GM18951 (cell line): ENCODE measurements at regions not wholly inside any gene's neighbourhood (a gene's known extent, or its start where the extent isn't known, plus 50 kb on each side); places are given as distances from the start of the nearest gene placed in this dataset.

Source experiments
- POLR2A ChIP-seq: IDR thresholded peaks from 4 replicates; pipeline ENCODE4 v1.6.1; 2011; ENCODE audit warnings: mild to moderate bottlenecking; ENCODE audit not compliant: insufficient read length, insufficient read depth; ENCODE audit errors: extremely low read depth
- in situ Hi-C: fragments of 300-500 bp; cut with MboI; formaldehyde crosslinking; loops from one replicate; pipeline ENCODE4 v1.12.0; 2022; ENCODE audit warnings: low sequenced_read_pairs, mixed read lengths, inconsistent platforms; ENCODE audit not compliant: unreplicated experiment

DNA sequence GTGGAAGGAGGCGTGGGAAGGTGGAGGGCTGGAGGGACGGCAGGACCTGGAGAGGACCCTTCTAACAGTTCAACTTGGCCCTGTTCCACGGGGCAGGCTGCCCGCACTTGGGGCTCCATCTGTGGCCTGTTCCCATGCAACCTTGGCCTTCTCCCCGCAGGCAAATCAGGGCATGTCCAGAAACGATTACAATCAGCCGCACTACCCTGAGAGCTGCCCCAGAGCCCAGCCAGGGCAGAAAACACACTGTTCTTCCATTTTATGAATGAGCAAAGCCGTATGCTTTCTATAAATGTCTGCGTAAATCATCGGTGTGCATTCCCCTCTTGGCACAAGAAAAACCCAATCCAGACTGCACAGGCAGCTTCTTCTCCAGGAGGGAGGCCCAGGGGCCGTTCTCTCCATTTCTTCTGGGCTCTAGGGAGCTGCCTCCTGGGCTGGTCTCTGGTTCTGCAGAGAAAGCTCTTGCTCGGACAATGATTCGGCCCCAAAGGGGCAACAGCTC, 228.7 kb downstream of the SOX9 start:
- in situ Hi-C loops = no loop called here
- TF ChIP-seq POLR2A = no peak

- in situ Hi-C loops = no loop called here
These were observed 229.3 kb downstream of the SOX9 start for GRCh38 chr17:72350073-72350472.

DNA sequence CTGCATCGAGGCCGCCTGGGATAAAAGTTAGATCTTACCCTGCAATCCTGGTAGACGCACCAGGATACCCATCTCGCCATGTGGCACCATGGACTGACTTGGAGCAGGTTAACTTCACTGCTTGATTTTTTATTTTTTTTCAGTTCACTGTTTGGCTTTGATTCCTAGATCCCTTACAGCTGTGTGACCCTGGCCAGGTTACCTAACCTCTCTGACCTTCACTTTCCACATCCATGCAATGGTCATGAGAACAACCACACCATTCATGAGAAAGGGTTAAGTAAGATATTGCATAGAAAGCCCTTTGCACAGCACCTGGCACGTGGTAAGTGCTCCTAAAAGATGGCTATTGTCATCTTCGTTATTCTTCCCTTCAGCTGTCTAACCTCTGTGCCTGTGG, 230.5 kb downstream of the SOX9 start:
- no peak for TF ChIP-seq POLR2A
- in situ Hi-C loops = no loop called here

More at GRCh38 chr17:72350073-72350472, 229.3 kb downstream of the SOX9 start:
- no peak for TF ChIP-seq POLR2A

GRCh38 chr17:72351884-72352346, 231.1 kb downstream of the SOX9 start:
- in situ Hi-C loops = no loop called here

DNA sequence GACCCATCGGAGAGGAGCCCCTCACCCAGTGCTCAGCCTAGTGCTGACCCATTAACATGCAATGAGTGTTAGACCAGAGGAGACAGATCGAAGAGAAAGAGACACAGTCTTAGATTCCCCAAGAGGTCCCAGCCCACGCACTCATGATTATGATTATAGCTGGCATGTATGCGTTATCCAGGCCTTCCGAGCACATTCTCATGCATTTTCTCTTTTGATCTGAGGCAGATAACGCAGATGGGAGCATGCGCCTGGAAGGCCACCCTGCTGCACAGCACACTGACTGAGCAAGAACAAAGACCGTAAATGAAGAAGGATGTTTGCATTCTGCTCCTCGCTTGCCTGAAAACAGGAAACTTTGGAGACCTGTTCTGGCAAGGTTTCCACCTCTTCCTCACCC, 232.7 kb downstream of the SOX9 start:
- no peak for TF ChIP-seq POLR2A
- in situ Hi-C loops = no loop called here

More at GRCh38 chr17:72351884-72352346, 231.1 kb downstream of the SOX9 start:
- no peak for TF ChIP-seq POLR2A

- no peak for TF ChIP-seq POLR2A
- in situ Hi-C loops = no loop called here
These were observed 233.3 kb downstream of the SOX9 start for GRCh38 chr17:72354071-72354470.

- in situ Hi-C loops = no loop called here
- no peak for TF ChIP-seq POLR2A
These were observed 237.0 kb downstream of the SOX9 start for GRCh38 chr17:72357764-72358365.

GRCh38 chr17:72358465-72358864, 237.6 kb downstream of the SOX9 start:
- no peak for TF ChIP-seq POLR2A
- in situ Hi-C loops = no loop called here

DNA sequence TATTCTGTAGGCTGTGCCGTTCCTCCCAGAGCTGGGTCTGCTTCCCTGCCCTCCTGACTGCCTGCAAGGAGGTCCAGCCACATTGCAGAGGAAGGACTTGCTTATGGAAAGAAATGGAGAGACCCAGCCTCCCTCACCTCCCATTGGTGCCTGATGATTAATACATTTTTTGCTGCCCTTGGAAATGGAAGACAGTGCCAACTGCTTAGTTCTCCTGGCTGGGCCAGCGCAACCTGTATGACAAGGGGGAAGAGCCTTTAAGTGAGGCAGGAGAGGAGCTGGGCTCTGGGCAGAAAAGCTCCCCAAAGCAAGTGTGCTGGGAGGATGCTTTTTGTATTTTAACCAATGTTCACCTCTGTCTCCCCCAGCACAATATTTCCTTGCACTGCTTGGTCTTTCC, 238.5 kb downstream of the SOX9 start:
- TF ChIP-seq POLR2A = no peak
- in situ Hi-C loops = no loop called here

DNA sequence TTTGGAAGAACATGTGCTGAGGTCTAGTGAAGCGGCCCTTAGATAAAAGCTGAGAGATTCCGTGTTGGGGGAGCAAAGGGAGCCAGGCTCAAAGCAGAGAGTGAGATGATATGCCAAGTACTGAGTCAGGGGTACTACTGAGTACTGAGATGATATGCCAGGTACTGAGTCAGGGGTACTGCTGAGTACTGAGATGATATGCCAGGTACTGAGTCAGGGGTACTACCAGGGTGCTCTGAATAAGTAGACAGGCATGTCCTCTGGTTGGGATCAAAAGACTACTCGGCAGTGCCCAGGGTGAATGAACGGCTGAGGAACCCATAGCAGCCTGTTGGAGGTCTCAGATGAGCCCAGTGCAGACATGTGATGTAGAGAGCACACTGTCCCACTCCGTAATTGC, 239.0 kb downstream of the SOX9 start:
- TF ChIP-seq POLR2A = no peak
- in situ Hi-C loops = no loop called here

GRCh38 chr17:72360386-72360940, 239.6 kb downstream of the SOX9 start:
- TF ChIP-seq POLR2A = no peak
- in situ Hi-C loops = no loop called here

GRCh38 chr17:72361892-72362291, 241.1 kb downstream of the SOX9 start:
- TF ChIP-seq POLR2A = no peak
- in situ Hi-C loops = no loop called here

DNA sequence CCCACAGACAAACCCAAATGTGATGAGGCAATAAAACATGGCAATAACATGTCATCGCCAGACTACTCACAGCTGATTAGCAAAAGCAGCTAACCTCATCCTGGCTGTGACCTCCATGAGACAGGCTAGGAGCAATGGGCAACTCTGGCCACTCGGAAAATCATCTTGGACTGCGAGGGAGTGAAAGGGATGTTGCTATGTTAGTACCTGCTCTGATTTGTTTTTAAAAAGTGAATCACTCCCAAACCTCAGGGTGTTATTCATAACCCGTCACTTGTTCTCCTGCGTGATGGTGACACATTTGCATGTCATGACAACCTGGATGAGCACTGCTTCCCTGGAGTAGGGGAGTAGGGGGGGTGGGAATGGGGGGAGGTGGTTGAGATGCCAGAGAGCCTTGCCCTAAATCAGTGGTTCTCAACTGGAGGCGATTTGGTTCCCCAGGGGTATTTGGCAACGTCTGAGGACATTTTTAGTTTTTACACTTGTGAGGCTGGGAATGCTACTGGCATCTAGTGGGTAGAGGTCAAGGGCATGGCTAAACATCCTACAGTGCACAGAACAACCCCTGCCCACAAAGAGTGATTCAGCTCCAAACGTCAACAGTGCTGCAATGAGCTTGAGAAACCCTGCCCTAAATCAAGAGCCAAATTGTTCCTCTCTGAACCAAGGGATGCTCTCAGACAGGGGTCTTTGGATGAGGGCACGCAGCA, 241.7 kb downstream of the SOX9 start:
- in situ Hi-C loops = no loop called here
- TF ChIP-seq POLR2A = no peak
